SIG-M5 (cell line): ENCODE measurements at regions not wholly inside any gene's neighbourhood (a gene's known extent, or its start where the extent isn't known, plus 50 kb on each side); places are given as distances from the start of the nearest gene placed in this dataset.
A peak's percentile ranks its signal among the peaks of the same experiment; 100 is the strongest.
"Not testable (repeated sequence)": the region's sequence is repeated elsewhere in the genome, so short reads cannot be mapped to it uniquely, and the experiment has no call there.

ENCODE experiments used
- DNase-seq: peaks from one replicate; lab custom pipeline; 2025; lab: John Stamatoyannopoulos, UW

DNA sequence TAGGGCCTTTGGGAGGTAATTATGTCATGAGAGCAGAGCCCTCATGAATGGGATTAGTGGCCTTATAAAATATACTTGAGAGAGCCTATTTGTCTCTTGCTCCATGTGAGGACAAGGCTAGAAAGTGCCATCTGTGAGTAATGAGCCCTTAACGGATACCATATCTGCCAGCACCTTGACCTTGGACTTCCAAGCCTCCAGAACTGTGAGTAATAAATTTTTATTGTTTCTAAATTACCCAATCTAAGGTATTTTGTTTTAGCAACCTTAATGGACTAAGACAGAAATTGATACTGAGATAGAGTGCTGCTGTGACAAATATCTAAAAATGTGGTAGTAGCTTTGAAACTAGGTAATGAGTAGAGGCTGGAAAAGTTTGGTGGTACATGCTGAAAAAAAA is 285.0 kb upstream of the DIPK2B start:
- DNase-seq, result no peak

DNA sequence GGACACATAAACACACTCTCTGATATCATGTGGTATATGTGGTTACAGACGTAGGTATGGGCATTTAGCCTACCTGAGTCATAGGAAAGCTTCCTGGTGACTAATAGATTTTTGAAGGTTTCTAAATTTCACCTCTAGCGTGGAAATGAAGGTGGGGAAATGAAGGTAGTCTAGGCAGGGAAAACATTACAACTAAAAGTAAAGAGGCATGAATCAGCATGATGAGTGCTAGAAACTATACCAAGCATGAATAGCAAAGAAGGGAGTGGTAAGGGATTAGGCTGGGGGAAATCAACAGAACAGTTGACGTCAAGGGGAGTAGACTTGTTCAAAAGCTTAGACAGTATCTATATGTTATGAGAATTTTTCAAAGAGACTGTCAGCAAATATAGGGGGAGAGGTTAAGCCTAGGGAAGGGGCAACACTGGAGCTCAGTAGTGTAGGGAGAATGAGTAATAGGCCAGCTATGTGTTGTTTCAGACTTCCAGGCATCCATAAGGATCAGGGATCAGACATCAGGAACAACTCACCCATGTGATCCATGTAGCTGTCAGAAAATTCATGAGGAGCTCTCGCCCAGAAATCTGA is 279.3 kb upstream of the DIPK2B start:
- no peak for DNase-seq

DNA sequence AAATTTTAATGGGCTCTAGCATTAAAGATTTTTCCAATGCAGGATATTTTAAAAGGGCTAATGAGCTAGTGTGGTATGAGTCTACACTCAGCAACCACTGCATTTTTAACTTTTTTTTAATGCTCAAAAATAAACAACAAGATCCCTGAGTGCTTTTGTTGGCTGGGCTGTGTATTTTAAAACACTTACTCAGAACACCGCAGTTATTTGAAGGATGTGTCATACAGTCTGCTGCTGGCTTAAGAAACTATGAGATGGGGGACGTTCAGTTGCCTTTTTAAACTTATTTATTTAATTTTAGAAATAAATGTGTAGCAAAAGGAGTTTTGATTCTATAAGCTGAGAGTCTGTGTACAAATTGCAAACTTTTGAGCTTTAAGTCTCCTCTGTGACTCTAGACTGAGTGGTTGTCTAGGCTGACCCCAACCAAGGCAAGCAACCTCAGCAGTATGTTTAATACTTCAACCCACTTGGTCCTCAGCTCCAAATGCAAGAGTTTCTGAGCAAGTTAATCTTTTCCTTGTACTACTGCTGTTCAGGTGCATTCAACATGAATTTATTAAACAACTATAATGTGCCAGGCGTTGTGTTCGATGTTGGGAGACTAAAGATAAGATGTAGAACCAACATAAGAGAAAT is 278.6 kb upstream of the DIPK2B start:
- no peak for DNase-seq

DNA sequence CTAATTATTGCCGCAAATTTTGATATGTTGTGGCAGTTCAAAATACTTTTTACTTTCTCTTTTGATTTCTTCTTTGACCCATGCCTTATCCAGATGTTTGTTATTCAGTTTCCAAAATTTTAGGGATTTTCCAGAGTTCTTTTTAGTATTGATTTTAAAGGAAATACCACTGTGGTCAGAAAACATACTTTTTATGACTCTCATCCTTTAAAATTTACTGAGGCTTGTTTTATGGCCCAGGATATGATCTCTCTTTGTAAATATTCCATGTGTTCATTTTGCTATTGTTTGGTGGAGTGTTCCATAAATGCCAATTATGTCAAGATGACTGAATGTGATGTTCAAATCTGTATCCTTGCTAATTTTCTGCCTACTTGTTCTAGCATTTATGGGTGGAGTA is 272.3 kb upstream of the DIPK2B start:
- no peak for DNase-seq

GRCh38 chrX:45467537-45467936 is 266.9 kb upstream of the DIPK2B start:
- not testable (repeated sequence) for DNase-seq

DNA sequence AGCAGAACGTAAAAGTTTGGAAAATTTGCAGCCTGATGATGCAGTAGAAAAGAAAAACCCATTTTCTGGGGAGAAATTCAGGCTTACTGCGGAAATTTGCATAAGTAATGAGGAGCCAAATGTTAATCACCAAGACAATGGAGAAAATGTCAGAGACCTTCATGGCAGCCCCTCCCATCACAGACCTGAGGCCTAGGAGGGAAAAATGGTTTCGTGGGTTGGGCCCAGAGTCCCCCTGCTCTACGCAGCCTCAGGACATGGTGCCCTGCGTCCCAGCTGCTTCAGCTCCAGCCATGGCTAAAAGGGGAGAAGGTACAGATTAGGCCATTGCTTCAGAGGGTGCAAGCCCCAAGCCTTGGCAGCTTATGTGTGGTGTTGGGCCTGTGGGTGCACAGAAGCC is 255.1 kb upstream of the DIPK2B start:
- not testable (repeated sequence) for DNase-seq

GRCh38 chrX:45454290-45454689 is 253.6 kb upstream of the DIPK2B start:
- no peak for DNase-seq

DNA sequence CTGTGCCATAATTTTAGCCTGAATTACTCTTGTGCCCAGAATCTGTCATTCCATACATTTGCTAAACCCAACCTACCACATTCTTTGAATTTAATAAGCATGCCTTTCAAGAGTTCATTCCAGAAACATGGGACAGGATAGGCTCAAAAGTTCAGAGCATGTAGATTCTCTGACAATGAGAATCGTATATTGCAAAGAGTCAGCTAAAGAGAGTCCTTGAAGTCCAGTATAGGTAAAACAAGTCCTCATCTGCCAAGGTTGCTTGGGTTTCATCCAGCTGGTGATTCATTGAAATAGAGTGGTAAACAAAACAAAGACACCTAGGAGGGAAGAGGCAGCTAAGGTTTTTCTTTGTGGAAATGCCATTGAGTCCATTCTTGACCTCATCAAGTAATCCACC is 249.3 kb upstream of the DIPK2B start:
- DNase-seq, result no peak

DNA sequence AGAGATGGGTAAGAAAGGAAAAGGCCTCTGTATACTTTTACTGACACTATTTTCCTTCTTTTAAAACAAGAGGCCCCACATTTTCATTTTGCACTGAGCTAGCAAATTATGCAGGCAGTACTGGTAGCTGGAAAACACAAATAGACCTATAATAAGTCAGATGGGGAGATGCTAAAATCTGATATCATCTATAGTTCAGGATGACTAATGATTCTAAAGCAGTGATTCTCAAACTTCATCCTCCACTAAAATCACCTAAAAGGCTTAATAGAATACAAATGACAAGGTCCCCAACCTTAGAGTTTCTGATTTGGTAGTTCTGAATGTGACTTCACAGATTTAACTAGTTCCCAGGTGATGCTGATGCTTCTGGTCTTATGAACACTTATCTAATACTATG is 247.3 kb upstream of the DIPK2B start:
- DNase-seq, result no peak

DNA sequence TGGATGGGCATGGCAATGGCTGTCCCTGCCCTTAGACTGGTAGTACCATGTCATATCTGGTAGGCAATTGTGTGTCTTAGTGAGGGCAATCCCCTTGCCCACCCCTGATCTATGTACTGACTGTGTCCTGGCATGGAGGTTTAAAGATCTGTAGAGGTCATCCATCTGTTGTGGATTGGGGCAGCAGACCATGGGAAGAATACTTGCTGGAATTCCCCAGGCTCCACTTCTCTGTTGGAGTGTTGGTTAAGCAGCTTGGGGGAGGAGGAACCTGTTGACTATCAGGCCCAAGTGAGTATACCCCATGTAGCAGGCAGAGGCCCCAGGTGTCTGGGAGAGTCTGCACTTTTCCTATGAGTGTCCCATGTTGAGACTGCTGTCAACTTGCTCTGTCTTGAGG is 246.7 kb upstream of the DIPK2B start:
- DNase-seq, result no peak

- peak; percentile 5 for DNase-seq
These were observed 245.2 kb upstream of the DIPK2B start for GRCh38 chrX:45445745-45446412.

DNA sequence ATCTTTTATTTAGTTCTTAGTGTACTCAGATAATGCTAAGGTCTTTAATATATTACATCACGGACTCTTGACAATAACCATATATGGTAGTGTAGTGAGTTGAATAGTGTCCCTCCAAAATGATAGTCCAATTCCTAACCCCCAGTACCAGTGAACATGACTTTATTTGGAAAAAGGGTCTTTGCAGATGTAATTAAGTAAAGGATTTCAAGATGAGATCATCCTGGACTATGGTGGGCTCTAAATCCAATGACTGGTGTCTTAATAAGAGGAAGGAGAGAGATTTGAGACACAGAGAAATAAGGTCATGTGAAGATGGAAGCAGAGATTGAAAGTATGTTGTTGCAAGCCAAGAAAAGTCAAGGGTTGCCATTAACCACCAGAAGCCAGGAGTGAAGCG is 236.5 kb upstream of the DIPK2B start:
- no peak for DNase-seq

DNA sequence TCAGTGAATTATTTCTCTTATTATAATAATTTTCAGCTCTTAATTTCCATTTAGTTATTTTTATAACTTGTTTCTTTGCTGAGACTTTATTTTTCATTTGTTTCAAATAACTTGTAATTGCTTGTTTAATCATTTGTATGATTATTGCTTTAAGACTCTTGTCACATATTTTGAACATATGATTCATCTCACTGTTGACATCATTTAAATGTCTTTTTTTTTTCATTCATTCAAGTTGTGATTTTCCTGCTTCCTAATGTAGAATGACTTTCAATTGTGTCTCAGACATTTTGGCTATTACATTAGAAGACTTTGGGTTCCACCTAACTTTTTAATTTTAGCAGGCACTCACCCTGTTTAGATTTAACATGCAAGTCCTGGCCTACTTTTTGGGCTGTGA is 234.8 kb upstream of the DIPK2B start:
- no peak for DNase-seq

- no peak for DNase-seq
These were observed 233.6 kb upstream of the DIPK2B start for GRCh38 chrX:45434231-45434630.

GRCh38 chrX:45428831-45429230 is 228.2 kb upstream of the DIPK2B start:
- DNase-seq, result no peak

DNA sequence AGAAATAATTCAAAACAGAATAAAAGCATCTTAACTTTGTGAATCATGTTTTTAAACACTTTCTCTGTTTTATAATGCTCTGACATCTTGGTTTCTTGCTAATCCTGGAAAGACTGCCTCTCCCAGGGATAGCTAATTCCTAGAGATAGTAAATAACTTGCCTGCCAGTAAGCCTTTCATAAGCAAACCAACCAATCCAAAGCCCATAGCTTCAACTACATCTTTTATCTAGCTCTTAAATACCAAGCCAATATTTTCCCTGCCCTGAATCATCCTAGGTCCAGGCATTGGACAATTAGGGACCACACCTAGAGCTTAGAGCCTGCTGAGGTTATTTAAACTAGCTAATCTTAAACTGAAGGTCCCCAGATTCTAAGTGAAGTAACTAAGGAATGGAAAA is 223.7 kb upstream of the DIPK2B start:
- DNase-seq, result no peak

DNA sequence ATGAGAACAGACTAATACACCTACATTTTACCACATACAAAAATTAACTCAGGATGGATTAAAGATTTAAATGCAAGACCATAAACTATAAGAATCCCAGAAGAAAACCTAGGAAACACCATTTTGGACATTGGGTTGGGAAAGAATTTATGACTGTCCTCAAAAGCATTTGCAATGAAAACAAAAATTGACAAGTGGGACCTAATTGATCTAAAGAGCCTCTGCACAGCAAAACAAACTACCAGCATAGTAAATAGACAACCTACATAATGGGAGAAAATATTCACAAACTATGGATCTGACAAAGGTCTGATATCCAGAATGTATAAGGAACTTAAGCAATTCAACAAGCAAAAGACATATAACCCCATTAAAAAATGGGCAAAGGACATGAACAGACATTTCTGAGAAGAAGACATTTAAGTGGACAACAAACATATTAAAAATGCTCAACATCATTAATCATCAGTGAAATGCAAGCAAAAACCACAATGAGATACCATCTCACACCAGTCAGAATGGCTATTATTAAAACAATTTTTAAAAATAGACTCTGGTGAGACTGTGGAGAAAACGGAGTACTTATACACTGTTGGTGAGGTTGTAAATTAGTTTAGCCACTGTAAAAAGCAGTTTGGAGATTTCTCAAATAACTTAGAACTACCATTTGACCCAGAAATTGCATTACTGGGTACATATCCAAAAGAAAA is 221.7 kb upstream of the DIPK2B start:
- DNase-seq, result no peak

DNA sequence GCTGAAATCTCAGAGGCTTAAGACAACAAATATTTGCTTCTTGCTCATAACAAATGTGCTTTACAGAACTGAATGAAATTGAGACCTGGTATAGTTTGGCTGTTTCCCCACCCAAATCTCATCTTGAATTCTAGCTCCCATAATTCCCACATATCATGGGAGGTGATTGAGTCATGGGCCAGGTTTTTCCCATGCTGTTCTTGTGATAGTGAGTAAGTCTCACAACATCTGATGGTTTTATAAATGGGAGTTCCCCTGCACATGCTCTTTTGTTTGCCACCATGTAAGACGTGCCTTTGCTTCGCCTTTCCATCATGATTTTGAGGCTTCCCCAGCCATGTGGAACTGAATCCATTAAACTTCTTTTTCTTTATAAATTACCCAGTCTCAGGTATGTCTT is 221.1 kb upstream of the DIPK2B start:
- DNase-seq, result no peak

DNA sequence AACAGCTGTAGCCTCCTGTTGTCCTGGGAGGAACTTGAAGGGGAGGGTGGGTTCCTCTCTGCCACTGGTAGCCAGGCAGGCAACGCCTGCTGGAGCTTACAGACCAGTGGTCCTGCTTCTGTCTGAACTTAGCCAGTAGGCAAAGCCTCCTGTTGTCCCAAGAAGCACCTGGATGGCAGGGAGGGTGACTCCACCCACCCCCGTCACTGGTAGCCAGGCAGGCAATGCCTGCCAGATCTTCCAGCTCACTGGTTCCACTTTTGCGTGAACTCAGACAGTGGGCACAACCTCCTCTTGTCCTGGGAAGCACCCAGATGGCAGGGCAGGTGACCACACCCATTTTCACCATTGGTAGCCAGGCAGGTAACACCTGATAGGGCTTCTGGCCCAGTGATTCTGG is 203.5 kb upstream of the DIPK2B start:
- no peak for DNase-seq

- no peak for DNase-seq
These were observed 201.2 kb upstream of the DIPK2B start for GRCh38 chrX:45401923-45402322.

- not testable (repeated sequence) for DNase-seq
These were observed 200.5 kb upstream of the DIPK2B start for GRCh38 chrX:45400951-45401725.

DNA sequence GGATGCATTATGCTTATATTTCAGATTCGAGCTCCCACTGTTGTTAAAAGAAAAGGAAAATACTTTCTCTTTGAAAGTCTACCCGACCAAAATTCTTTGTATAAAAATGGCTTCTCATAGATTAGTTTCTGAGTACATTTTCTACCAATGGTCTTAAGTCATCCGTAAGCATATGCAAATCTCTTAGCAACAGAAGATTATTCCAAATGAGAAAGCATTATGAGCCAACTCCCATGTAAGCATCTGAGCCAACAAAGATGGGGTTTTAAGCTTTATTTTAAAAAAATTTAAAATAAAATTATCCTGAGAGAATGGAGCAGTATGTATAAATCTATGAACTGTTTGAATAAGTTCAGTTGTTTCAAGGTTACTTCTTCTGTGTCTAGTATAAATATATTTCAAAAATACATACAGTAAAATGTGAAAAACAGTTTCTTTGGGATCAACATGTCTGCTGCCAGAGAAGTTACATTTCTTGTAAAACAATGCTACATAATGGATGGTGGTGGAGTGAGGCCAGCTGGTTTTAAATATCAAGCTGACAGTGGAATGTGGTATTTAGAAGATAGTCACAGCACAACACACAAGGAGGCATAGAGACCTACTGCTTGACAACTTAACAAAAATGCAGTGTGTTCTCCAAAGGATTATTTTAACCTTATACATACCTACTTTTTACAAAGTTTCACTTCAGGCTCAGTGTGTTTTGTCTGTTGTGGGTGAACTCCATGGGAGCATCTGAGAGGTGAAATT is 199.5 kb upstream of the DIPK2B start:
- DNase-seq, result no peak
